H9 (cell line): ENCODE measurements at regions not wholly inside any gene's neighbourhood (a gene's known extent, or its start where the extent isn't known, plus 50 kb on each side); places are given as distances from the start of the nearest gene placed in this dataset.

Source experiments
- DNase-seq: peaks from one replicate; pipeline ENCODE4 v3.0.0-alpha.2; 2017
- H2AFZ ChIP-seq: one replicate; pipeline ENCODE4 v1.6.1; 2013; ENCODE audit warnings: mild to moderate bottlenecking, low read length, control low read depth, moderate library complexity
- H2AK5ac ChIP-seq: 2 replicates; pipeline ENCODE4 v1.6.1; 2013; ENCODE audit warnings: low read length, control low read depth, mixed read lengths; ENCODE audit not compliant: insufficient read length
- H2BK120ac ChIP-seq: one replicate; pipeline ENCODE4 v1.6.1; 2013; ENCODE audit warnings: low read depth, mild to moderate bottlenecking, low read length, control low read depth, inconsistent platforms; ENCODE audit not compliant: poor library complexity, severe bottlenecking
- H2BK12ac ChIP-seq: 2 replicates; pipeline ENCODE4 v1.6.1; 2013; ENCODE audit warnings: low read length, control low read depth, mixed read lengths, low read depth; ENCODE audit not compliant: insufficient read length
- H2BK15ac ChIP-seq: 2 replicates; pipeline ENCODE4 v1.6.1; 2013; ENCODE audit warnings: low read depth, low read length, control low read depth
- H2BK20ac ChIP-seq: one replicate; pipeline ENCODE4 v1.6.1; 2013; ENCODE audit warnings: low read depth, mild to moderate bottlenecking, low read length, control low read depth, inconsistent platforms; ENCODE audit not compliant: poor library complexity, severe bottlenecking
- H2BK5ac ChIP-seq: 2 replicates; pipeline ENCODE4 v1.6.1; 2013; ENCODE audit warnings: low read length, control low read depth, mixed read lengths; ENCODE audit not compliant: insufficient read length
- H3K14ac ChIP-seq: 2 replicates; pipeline ENCODE4 v1.6.1; 2013; ENCODE audit warnings: low read length, control low read depth; ENCODE audit not compliant: insufficient read depth
- H3K18ac ChIP-seq: 2 replicates; pipeline ENCODE4 v1.6.1; 2013; ENCODE audit warnings: low read depth, mild to moderate bottlenecking, mixed read lengths, low read length, control low read depth; ENCODE audit not compliant: insufficient read length
- H3K23ac ChIP-seq: 2 replicates; pipeline ENCODE4 v1.6.1; 2013; ENCODE audit warnings: low read length, control low read depth, mixed read lengths, low read depth; ENCODE audit not compliant: insufficient read length
- H3K23me2 ChIP-seq: 2 replicates; pipeline ENCODE4 v1.6.1; 2013; ENCODE audit warnings: low read depth, mild to moderate bottlenecking, mixed read lengths, low read length, control low read depth; ENCODE audit not compliant: insufficient read length, poor library complexity, severe bottlenecking
- H3K27ac ChIP-seq: 2 replicates; pipeline ENCODE4 v1.5.1; 2013; ENCODE audit warnings: low read length, control low read depth, mixed read lengths, low read depth; ENCODE audit not compliant: insufficient read length
- H3K27me3 ChIP-seq: 2 replicates; pipeline ENCODE4 v1.6.1; 2013; ENCODE audit warnings: low read length, control low read depth, inconsistent platforms; ENCODE audit not compliant: insufficient read depth
- H3K4ac ChIP-seq: 2 replicates; pipeline ENCODE4 v1.6.1; 2013; ENCODE audit warnings: low read depth, mild to moderate bottlenecking, control low read depth, inconsistent platforms, low read length, moderate library complexity
- H3K4me1 ChIP-seq: 2 replicates; pipeline ENCODE4 v1.6.1; 2013; ENCODE audit warnings: low read length, control low read depth, inconsistent platforms; ENCODE audit not compliant: insufficient read depth
- H3K4me2 ChIP-seq: 2 replicates; pipeline ENCODE4 v1.6.1; 2013; ENCODE audit warnings: low read length, control low read depth, mixed read lengths; ENCODE audit not compliant: insufficient read length, insufficient read depth
- H3K56ac ChIP-seq: 2 replicates; pipeline ENCODE4 v1.6.1; 2013; ENCODE audit warnings: low read depth, mild to moderate bottlenecking, mixed read lengths, low read length, control low read depth; ENCODE audit not compliant: insufficient read length
- H3K79me1 ChIP-seq: 2 replicates; pipeline ENCODE4 v1.6.1; 2013; ENCODE audit warnings: low read depth, mild to moderate bottlenecking, moderate library complexity, low read length, control low read depth, inconsistent platforms; ENCODE audit not compliant: insufficient read depth, poor library complexity, severe bottlenecking
- H3K79me2 ChIP-seq: 2 replicates; pipeline ENCODE4 v1.6.1; 2013; ENCODE audit warnings: low read length, control low read depth, inconsistent platforms; ENCODE audit not compliant: insufficient read depth
- H3K9ac ChIP-seq: 2 replicates; pipeline ENCODE4 v1.6.1; 2013; ENCODE audit warnings: low read length, control low read depth, mixed read lengths; ENCODE audit not compliant: insufficient read length; ENCODE audit errors: extremely low read depth
- H3K9me3 ChIP-seq: one replicate; pipeline ENCODE4 v1.6.1; 2013; ENCODE audit warnings: low read depth, low read length, inconsistent platforms; ENCODE audit not compliant: control insufficient read depth
- H3T11ph ChIP-seq: one replicate; pipeline ENCODE4 v1.6.1; 2013; ENCODE audit warnings: mild to moderate bottlenecking, low read length, control low read depth, inconsistent platforms
- H4K20me1 ChIP-seq: one replicate; pipeline ENCODE4 v1.6.1; 2013; ENCODE audit not compliant: control insufficient read depth, insufficient read length, insufficient read depth
- H4K5ac ChIP-seq: 2 replicates; pipeline ENCODE4 v1.6.1; 2013; ENCODE audit warnings: low read depth, mild to moderate bottlenecking, mixed read lengths, low read length, control low read depth; ENCODE audit not compliant: insufficient read length
- H4K8ac ChIP-seq: replicated peaks from 2 replicates; pipeline ENCODE4 v1.6.1; 2013; ENCODE audit warnings: low read length, control low read depth, mixed read lengths, low read depth; ENCODE audit not compliant: insufficient read length
- H4K91ac ChIP-seq: 2 replicates; pipeline ENCODE4 v1.6.1; 2013; ENCODE audit warnings: low read depth, mild to moderate bottlenecking, moderate library complexity, mixed read lengths, low read length, control low read depth; ENCODE audit not compliant: insufficient read length
- H3K27ac Mint-ChIP-seq, 3 experiments: 2 replicates in 2 of 3; 3 replicates in 1 of 3; pipeline ENCODE4 v1.8.0; 2020 to 2021; ENCODE audit warnings: mixed read lengths in 3 of 3, mild to moderate bottlenecking in 1 of 3, moderate library complexity in 1 of 3
- H3K27me3 Mint-ChIP-seq: 2 replicates; pipeline ENCODE4 v1.8.0; 2021; ENCODE audit warnings: low read depth, mild to moderate bottlenecking, moderate library complexity, mixed read lengths
- H3K36me3 Mint-ChIP-seq, 3 experiments: 2 replicates in 2 of 3; 3 replicates in 1 of 3; pipeline ENCODE4 v1.8.0; 2020 to 2021; ENCODE audit warnings: low read depth in 3 of 3, mixed read lengths in 3 of 3; ENCODE audit not compliant: insufficient read depth in 1 of 3
- H3K4me1 Mint-ChIP-seq, 2 experiments: 2 replicates each; pipeline ENCODE4 v1.8.0; 2020; ENCODE audit warnings: mixed read lengths in 2 of 2
- H3K4me3 Mint-ChIP-seq, 2 experiments: 2 replicates in 1 of 2; 3 replicates in 1 of 2; pipeline ENCODE4 v1.8.0; 2020 to 2021; ENCODE audit warnings: mild to moderate bottlenecking in 2 of 2, mixed read lengths in 2 of 2, moderate library complexity in 1 of 2
- H3K9me3 Mint-ChIP-seq, 2 experiments: 2 replicates in 1 of 2; 3 replicates in 1 of 2; pipeline ENCODE4 v1.8.0; 2020; ENCODE audit warnings: mild to moderate bottlenecking in 2 of 2, mixed read lengths in 2 of 2, moderate library complexity in 1 of 2
- TF ChIP-seq, protein P1 (sequence below): fragments of 200-600 bp; sonication (generic); conservative IDR thresholded peaks from 3 replicates; pipeline ENCODE4 v1.8.0; 2021; ENCODE audit warnings: antibody characterized with exemption, mild to moderate bottlenecking

DNA sequence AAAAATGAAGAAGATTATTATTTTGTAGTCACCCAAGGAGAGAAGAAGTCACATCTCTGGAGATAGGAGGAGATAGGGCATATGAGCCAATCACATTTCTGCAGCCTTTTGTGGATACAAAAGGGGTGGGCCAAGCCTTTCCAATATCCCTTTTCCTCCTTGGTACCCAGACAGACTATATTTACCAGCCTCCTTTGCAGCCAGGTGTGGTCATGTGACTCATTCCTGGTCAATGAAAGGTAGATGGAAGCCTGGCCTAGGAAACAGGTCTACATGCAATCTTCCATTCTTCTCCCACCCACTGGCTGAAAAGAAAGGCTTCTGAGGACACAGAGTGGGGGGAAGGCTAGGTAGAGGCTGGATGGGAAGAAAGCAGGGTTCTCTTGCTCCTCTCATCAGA is 58.1 kb upstream of the ERG start:
- no peaks in the 10 kb centered on the region for H3K27me3 Mint-ChIP-seq
- Histone ChIP-seq H2BK12ac (no peak overlapping the region), H3K27me3 (no peaks in the 10 kb centered on the region), H3K56ac (no peak overlapping the region), H2BK15ac (no peak overlapping the region), H4K20me1 (no peaks in the 10 kb centered on the region), H3K27ac (no peak overlapping the region), H2BK120ac (no peak overlapping the region), H4K5ac (no peak overlapping the region), H3K9ac (no peak overlapping the region), H3T11ph (no peak overlapping the region), H3K23ac (no peak overlapping the region), H3K4me2 (no peak overlapping the region), H3K18ac (no peak overlapping the region), H2BK20ac (no peak overlapping the region), H4K91ac (no peak overlapping the region), H3K79me1 (no peaks in the 10 kb centered on the region), H3K4me1 (no peaks in the 10 kb centered on the region), H3K9me3 (no peaks in the 10 kb centered on the region), H3K23me2 (no peaks in the 10 kb centered on the region), H2AFZ (peak overlapping the region; percentile 48), H2BK5ac (no peak overlapping the region), H3K14ac (no peak overlapping the region), H4K8ac (no peak overlapping the region), H3K79me2 (no peaks in the 10 kb centered on the region), H3K4ac (no peak overlapping the region), H2AK5ac (no peak overlapping the region)
- no peaks in the 10 kb centered on the region for H3K9me3 Mint-ChIP-seq
- no peak overlapping the region for H3K27ac Mint-ChIP-seq
- no peaks in the 10 kb centered on the region for H3K36me3 Mint-ChIP-seq
- H3K4me3 Mint-ChIP-seq: no peak overlapping the region
- DNase-seq: no peak
- TF ChIP-seq, protein P1, sequence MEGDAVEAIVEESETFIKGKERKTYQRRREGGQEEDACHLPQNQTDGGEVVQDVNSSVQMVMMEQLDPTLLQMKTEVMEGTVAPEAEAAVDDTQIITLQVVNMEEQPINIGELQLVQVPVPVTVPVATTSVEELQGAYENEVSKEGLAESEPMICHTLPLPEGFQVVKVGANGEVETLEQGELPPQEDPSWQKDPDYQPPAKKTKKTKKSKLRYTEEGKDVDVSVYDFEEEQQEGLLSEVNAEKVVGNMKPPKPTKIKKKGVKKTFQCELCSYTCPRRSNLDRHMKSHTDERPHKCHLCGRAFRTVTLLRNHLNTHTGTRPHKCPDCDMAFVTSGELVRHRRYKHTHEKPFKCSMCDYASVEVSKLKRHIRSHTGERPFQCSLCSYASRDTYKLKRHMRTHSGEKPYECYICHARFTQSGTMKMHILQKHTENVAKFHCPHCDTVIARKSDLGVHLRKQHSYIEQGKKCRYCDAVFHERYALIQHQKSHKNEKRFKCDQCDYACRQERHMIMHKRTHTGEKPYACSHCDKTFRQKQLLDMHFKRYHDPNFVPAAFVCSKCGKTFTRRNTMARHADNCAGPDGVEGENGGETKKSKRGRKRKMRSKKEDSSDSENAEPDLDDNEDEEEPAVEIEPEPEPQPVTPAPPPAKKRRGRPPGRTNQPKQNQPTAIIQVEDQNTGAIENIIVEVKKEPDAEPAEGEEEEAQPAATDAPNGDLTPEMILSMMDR: no peak
- H3K4me1 Mint-ChIP-seq: peaks cover 4 to 5% of the 10 kb centered on the region in 2 experiments
